ENCODE measurements at regions not wholly inside any gene's neighbourhood (a gene's known extent, or its start where the extent isn't known, plus 50 kb on each side); places are given as distances from the start of the nearest gene placed in this dataset.

GRCh38 chr14:55838529-55839052, 258.6 kb downstream of the KTN1 start:
- TF ChIP-seq, protein P1, sequence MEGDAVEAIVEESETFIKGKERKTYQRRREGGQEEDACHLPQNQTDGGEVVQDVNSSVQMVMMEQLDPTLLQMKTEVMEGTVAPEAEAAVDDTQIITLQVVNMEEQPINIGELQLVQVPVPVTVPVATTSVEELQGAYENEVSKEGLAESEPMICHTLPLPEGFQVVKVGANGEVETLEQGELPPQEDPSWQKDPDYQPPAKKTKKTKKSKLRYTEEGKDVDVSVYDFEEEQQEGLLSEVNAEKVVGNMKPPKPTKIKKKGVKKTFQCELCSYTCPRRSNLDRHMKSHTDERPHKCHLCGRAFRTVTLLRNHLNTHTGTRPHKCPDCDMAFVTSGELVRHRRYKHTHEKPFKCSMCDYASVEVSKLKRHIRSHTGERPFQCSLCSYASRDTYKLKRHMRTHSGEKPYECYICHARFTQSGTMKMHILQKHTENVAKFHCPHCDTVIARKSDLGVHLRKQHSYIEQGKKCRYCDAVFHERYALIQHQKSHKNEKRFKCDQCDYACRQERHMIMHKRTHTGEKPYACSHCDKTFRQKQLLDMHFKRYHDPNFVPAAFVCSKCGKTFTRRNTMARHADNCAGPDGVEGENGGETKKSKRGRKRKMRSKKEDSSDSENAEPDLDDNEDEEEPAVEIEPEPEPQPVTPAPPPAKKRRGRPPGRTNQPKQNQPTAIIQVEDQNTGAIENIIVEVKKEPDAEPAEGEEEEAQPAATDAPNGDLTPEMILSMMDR (IDR thresholded peaks at IDR 0.05) = no peak
- no peak for TF ChIP-seq POLR2A (IDR thresholded peaks at IDR 0.05)

Data from ovary (tissue), 3 donors.